GM20000 (cell line): ENCODE measurements at regions not wholly inside any gene's neighbourhood (a gene's known extent, or its start where the extent isn't known, plus 50 kb on each side); places are given as distances from the start of the nearest gene placed in this dataset.

Source experiments
- DNase-seq: peaks from one replicate; pipeline ENCODE4 v3.0.0; 2012; ENCODE audit warnings: low spot score
- CTCF ChIP-seq: IDR thresholded peaks from 2 replicates; pipeline ENCODE4 v1.5.1; 2012; ENCODE audit warnings: mild to moderate bottlenecking, control low read depth; ENCODE audit errors: extremely low read depth, missing control alignments

- TF ChIP-seq CTCF, result no peak
- DNase-seq, result no peak
These were observed 385.0 kb downstream of the CD83 start for GRCh38 chr6:14502551-14502950.

- TF ChIP-seq CTCF, result no peak
- no peak for DNase-seq
These were observed 387.8 kb downstream of the CD83 start for GRCh38 chr6:14505401-14505800.

- no peak for TF ChIP-seq CTCF
- no peak for DNase-seq
These were observed 389.2 kb downstream of the CD83 start for GRCh38 chr6:14506656-14507246.

- no peak for DNase-seq
- no peak for TF ChIP-seq CTCF
These were observed 391.5 kb downstream of the CD83 start for GRCh38 chr6:14509120-14509519.

- DNase-seq, result no peak
- no peak for TF ChIP-seq CTCF
These were observed 392.5 kb downstream of the CD83 start for GRCh38 chr6:14510038-14510437.

GRCh38 chr6:14511061-14511586, 393.6 kb downstream of the CD83 start:
- no peak for DNase-seq
- no peak for TF ChIP-seq CTCF

- no peak for DNase-seq
- TF ChIP-seq CTCF, result no peak
These were observed 394.7 kb downstream of the CD83 start for GRCh38 chr6:14512246-14512645.
